ENCODE measurements at regions not wholly inside any gene's neighbourhood (a gene's known extent, or its start where the extent isn't known, plus 50 kb on each side); places are given as distances from the start of the nearest gene placed in this dataset.

GRCh38 chr10:6311700-6312330 lies 109.1 kb downstream of the PFKFB3 start (continued):
- no peak for TF ChIP-seq ZNF281 (CRISPR knock-in tag; IDR thresholded peaks at IDR 0.05; ENCODE audit: borderline replicate concordance)
- TF ChIP-seq, protein P1, sequence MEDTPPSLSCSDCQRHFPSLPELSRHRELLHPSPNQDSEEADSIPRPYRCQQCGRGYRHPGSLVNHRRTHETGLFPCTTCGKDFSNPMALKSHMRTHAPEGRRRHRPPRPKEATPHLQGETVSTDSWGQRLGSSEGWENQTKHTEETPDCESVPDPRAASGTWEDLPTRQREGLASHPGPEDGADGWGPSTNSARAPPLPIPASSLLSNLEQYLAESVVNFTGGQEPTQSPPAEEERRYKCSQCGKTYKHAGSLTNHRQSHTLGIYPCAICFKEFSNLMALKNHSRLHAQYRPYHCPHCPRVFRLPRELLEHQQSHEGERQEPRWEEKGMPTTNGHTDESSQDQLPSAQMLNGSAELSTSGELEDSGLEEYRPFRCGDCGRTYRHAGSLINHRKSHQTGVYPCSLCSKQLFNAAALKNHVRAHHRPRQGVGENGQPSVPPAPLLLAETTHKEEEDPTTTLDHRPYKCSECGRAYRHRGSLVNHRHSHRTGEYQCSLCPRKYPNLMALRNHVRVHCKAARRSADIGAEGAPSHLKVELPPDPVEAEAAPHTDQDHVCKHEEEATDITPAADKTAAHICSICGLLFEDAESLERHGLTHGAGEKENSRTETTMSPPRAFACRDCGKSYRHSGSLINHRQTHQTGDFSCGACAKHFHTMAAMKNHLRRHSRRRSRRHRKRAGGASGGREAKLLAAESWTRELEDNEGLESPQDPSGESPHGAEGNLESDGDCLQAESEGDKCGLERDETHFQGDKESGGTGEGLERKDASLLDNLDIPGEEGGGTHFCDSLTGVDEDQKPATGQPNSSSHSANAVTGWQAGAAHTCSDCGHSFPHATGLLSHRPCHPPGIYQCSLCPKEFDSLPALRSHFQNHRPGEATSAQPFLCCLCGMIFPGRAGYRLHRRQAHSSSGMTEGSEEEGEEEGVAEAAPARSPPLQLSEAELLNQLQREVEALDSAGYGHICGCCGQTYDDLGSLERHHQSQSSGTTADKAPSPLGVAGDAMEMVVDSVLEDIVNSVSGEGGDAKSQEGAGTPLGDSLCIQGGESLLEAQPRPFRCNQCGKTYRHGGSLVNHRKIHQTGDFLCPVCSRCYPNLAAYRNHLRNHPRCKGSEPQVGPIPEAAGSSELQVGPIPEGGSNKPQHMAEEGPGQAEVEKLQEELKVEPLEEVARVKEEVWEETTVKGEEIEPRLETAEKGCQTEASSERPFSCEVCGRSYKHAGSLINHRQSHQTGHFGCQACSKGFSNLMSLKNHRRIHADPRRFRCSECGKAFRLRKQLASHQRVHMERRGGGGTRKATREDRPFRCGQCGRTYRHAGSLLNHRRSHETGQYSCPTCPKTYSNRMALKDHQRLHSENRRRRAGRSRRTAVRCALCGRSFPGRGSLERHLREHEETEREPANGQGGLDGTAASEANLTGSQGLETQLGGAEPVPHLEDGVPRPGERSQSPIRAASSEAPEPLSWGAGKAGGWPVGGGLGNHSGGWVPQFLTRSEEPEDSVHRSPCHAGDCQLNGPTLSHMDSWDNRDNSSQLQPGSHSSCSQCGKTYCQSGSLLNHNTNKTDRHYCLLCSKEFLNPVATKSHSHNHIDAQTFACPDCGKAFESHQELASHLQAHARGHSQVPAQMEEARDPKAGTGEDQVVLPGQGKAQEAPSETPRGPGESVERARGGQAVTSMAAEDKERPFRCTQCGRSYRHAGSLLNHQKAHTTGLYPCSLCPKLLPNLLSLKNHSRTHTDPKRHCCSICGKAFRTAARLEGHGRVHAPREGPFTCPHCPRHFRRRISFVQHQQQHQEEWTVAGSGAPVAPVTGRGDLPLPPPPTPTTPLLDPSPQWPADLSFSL (CRISPR knock-in tag; IDR thresholded peaks at IDR 0.05): no peak
- TF ChIP-seq ZNF740 (CRISPR knock-in tag; IDR thresholded peaks at IDR 0.05): no peak
- no peak for TF ChIP-seq HDAC1 (CRISPR knock-in tag; IDR thresholded peaks at IDR 0.05)
- TF ChIP-seq ELK4 (CRISPR knock-in tag; IDR thresholded peaks at IDR 0.05; ENCODE audit: borderline replicate concordance): no peak
- no peak for TF ChIP-seq MTA3 (CRISPR knock-in tag; IDR thresholded peaks at IDR 0.05)
- TF ChIP-seq, protein P2, sequence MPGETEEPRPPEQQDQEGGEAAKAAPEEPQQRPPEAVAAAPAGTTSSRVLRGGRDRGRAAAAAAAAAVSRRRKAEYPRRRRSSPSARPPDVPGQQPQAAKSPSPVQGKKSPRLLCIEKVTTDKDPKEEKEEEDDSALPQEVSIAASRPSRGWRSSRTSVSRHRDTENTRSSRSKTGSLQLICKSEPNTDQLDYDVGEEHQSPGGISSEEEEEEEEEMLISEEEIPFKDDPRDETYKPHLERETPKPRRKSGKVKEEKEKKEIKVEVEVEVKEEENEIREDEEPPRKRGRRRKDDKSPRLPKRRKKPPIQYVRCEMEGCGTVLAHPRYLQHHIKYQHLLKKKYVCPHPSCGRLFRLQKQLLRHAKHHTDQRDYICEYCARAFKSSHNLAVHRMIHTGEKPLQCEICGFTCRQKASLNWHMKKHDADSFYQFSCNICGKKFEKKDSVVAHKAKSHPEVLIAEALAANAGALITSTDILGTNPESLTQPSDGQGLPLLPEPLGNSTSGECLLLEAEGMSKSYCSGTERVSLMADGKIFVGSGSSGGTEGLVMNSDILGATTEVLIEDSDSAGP (CRISPR knock-in tag; IDR thresholded peaks at IDR 0.05; ENCODE audit: borderline replicate concordance): no peak
